DMS153 (cell line): ENCODE measurements at regions not wholly inside any gene's neighbourhood (a gene's known extent, or its start where the extent isn't known, plus 50 kb on each side); places are given as distances from the start of the nearest gene placed in this dataset.

Experiments
- DNase-seq: peaks from one replicate; lab custom pipeline; 2025; lab: John Stamatoyannopoulos, UW

DNA sequence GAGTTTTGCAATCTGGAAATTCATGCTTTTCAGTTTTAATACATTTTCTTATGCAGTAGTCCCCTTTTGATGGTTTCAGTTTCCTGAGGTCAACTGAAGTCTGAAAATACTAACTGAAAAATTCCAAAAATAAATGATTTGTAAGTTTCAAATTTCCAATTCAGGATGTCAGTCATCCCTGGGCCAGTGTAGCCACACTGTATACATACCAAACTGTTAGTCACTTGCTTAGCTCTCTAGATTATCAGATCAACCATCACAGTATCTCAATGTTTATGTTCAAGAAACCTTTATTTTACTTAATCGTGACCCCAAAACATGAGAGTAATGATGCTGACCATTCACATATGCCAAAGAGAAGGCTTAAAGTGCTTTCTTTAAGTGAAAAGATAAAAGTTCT, 715.5 kb downstream of the GBE1 start:
- no peak for DNase-seq

DNA sequence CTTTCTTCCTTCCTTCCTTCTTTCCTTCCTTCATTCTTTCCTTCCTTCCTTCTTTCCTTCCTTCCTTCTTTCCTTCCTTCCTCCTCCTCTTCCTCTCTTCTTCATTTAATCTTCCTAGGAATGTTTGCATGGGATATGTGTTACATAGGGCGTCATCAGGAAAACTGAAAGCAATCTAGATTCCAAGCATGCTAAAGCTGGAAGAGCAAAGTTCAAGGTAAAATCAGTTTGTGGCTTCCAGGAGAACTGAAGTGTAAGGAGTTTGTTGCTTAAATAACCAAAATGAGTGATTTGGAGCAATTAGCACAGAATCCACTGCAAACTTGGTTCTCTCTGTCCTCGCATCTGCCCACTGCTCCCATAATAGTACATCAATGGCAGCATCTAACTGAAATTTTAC, 716.2 kb downstream of the GBE1 start:
- no peak for DNase-seq

DNA sequence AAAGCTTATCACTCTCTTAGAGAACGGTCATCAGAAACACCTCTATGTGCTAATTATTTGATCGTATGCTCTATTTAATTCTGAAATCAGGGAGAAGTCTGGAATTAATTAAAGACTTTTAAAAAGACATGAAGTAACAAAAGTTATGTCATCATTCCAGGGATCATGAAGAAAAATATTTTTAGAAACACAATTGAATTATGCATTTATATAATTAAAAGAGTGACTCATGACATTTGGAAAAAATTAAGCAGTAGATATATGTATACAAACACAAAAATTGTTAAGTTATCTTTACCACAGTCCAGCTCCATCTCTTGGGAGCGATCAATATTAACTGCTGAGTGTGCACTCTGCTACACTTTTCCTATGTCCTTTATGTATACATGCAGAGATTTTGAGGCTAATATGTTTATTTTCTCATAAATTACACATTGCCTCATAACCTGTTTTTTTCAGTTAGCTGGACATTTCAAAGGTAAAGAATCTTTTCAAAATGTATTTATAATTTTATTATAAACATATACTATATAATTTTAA, 717.7 kb downstream of the GBE1 start:
- no peak for DNase-seq

DNA sequence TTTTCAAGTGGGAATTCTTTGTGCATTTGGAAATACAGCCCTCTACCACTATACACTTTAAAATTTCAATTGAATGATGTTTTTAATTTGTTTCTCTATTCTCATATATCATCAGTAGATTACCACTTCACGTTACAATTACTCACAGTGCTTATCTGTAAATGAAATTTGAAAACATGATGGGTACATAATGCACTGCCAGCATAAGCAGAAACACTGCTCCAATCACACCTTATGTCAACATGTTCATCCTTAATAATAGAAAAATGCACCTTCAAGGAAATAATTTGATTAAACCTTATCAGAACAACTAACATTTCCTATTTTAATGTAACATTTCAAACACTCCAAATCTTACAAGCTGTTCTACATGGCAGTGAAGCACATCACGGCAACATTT, 718.4 kb downstream of the GBE1 start:
- DNase-seq: no peak

DNA sequence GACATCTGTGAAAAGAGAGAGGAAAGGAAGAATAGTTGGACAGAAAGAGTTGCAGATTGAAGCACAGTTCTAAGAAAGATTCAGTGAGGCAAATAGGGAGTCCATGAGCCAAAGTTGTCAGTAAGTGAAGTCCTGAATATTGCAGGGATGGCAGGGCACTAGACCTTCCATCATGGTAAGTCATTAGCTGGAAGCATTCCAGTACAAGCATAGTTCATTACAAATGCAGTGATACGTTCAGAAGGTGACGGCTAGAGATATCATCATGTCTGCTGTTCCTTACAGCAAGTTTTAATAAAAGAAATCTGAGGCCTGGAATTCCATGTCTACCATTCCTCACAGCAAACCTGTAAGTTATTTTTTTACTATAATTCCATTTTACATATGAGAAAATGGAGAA, 720.1 kb downstream of the GBE1 start:
- no peak for DNase-seq

DNA sequence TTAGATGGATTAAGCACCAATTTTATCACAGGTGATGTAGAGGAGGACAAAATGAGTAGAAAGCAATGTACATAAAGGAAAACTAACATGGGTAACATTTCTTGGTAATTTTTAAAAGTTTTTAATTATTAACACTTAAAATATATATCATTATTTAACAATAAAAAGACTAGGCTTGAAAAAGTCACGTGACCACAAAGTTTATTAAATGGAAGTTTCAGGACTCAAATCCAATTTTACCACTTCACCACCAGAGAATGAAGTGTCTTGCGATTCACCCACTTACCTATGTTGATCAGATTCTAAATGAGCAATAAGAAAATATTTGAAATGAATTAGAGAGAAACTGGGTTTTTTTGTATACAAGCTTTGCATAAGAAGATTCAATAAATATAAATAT, 721.3 kb downstream of the GBE1 start:
- no peak for DNase-seq

DNA sequence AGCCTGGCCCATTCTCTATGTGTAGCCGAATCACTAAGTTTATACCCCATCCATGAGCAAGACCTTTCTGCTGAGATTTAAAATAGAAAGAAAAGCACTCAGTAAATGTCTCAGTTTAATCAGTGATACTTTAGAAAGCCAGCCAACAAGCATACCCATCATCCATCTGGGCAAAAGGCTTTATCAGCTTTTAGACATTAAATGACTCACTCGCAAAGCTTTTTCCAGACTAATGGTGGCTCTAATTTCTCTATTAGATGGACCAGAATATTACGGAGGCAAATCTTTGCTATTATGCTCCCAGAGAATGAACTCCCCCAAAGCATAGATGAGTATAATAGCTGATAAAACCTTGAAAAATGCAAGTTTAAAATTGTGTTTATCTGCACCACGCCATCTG, 727.8 kb downstream of the GBE1 start:
- DNase-seq: no peak

DNA sequence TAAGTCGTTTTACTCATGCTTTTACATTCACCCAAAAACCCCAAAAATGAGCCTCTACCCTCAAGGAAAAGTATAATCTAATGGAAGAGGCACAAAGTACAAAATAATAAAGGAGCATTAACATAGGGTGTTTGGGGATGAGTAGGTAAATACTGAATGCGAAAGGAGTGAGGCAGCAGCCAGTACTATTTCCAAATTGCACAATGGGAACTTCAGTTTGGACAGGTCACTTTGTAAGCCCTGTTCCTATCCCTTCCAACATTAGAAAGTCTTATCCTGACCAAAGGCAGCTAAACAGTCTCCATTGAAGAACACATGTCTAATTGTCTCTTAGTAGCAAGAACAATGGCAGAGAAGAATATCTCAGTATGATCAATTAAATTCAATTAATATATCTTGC, 728.3 kb downstream of the GBE1 start:
- no peak for DNase-seq

DNA sequence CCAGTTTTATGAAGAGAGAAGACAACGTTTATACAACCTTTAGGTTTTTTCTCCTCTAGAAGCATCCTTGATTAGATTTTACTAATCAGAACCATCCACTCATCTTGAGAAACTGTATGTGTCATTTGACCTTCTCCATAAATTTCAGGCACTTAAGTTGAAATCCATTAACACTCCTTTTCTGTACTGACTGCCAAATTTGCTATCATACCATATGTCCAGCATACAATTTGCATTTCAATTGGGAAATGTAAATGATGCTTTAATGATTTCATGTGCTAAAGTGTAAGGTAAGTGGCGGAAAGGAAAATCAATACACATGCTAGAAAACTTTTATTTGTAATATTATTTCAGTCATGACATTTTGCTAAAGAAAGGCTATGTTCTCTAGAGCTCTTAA, 731.6 kb downstream of the GBE1 start:
- no peak for DNase-seq

DNA sequence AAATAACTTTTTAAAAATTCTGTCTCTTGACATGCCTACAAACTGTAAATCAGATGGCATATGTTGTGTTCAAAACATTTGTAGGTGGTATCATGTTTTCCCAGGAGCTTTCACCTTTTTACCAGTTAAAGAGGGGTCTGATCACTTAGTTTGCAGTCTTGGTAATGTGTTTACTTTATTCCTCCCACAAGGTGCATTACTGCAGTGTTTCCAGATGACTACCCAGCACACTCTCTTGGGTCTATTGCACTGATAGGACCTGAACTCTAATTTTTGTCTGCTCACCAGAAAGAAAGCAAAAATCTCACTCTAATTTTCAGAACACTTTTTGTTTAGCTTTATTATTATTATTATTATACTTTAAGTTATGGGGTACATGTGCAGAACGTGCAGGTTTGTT, 734.1 kb downstream of the GBE1 start:
- no peak for DNase-seq

DNA sequence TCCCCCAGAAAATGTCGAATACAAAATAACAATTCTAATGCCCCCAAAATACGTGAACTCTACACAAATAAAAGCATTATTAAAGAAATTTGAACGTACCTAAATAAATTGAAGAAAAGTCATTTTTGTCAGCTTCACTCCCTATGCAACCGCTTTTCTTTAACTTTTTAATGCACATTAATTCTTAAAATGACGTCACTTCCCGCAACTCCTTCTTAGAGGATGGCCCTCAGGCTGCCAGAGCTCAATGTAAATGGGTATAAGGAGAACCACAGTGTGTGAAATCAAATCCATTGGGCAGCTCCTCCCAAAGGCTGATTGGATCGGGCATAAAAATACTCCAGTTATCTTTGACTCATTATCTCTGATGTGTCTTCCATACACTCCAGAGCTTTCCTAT, 736.9 kb downstream of the GBE1 start:
- DNase-seq: no peak

DNA sequence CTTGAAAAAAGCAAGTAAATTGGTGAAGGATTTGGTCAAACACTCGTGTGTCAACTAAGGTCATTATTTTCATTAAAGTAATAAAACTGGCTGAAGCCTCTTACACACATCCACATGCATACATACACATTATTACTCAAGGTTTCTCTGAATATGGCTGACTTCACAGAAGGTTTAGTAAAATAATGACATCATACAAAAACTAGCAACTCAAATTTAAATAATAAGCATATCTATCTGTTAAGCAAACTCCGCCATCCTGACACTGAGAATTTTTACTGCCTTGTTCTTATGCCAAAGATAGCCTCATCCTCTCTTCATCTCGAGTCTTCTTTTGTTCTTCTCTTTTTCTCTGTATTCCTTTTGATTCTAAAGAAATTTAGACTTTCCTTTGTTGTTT, 739.1 kb downstream of the GBE1 start:
- DNase-seq: no peak

DNA sequence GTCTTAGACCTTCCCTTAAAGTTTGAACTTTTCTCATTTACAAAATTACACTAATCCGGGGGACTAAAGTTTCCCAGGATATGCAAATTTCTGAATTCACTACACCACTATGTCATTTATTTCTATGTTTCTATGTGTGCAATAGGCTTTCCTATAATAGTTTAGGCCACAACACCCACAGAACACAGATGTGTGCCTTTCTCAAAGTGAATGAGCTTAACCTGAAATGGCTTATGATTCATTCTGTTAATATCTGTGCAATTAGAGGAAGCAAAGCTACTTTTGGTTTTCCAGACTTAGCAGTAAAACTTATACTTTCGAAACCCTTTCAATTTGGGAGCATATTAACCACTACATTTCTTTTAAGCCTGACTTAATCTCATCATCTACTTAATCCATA, 748.1 kb downstream of the GBE1 start:
- no peak for DNase-seq

DNA sequence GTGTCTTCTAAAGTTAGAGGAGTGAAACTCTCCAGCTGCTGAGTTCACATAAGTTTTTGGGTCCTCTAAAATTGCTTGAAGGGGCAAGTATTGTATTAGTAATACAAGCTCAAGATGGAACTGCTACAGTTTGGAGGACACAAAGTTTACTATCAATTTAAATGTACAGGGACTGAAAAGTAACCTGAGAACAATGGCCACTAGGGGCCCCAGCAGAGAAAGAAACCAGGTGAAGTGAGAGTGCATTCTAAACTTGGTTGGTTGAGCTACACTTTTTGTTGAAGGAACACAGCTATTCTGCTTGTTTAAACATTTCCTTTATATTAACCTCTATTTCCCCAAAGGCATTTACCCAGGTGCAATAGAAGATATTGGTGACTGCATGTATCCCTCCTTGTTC, 755.5 kb downstream of the GBE1 start:
- DNase-seq: no peak

DNA sequence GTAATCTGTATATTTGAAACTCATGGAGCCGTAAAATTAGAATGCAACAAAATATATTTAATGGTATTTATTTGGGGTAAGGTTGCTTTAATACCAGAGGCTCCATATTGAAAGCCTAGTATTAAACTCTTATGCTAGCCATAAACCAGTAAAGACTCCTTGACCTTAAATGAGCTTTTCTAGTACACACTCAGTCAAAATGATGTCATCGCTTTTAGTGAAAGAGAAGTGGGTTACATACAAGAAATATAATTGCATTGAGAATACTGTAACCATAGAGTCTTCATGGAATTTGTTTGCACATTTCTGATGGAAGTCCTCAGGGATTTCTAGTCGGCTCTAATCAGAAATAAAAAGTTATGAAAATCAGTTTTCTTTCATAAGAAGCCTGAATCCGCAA, 757.6 kb downstream of the GBE1 start:
- no peak for DNase-seq

DNA sequence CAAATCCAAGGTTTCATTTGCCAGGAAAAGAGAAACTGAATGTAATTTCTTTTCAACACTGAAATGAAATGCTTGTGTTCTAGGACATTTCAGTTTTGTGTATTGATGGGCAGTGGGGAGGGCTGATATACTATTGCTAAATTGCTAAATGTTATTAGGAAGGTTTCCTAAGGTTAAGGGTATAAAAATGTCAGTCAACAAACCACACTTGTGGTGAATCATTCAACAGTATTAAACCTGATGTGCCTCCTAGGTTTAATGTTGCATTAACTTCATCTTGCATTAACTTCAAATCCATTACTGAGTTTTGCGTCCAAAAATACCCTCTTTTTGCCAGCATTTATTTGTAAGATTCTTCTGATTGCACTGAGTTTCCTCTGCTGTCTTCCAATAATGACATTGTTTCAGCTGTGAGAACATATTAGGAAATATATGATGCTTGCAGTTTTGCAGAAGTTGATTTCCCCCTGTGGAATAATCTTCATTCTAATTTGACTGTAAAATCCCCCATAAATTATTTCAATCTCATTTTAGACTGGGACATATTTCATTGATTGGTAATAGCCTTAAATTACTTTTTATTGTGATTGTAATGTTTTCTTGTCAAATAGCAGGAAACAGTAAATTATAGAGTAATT, 758.3 kb downstream of the GBE1 start:
- no peak for DNase-seq

DNA sequence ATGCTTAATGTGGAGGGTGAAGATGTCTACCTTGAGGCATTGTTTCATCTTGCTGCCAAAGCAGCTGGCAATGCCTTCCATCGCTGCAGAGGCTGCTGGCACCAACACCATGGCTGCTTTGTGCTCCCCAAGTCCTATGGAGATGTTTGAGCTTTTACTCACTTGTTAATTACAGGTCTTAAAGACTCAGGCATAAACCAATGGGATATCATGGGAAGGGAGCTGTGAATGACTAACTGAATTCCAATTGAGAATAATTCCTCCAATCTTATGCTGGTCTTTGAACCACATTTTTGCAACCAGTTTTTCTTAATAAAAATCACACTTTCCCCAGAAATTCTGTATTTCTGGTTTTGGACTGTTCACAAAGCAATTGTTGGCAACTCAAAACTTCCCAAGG, 762.0 kb downstream of the GBE1 start:
- no peak for DNase-seq

DNA sequence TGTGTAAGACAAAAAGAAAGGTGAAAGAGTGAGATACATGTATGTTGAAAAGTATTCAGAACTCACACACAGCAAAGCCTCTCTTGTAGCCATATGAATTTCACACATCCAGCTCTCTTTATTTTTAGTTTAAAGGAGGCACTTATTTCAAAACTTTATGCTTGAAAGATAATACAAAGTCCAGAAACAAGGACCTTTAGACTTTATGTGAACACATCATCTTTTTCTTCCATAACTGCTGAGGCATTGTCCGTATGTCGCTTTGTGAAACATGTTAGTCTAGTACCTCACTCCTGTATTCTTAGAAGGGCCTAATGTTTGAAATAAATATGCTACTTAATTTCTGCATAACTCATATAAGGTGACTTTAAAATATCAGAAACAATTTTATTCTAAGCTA, 763.4 kb downstream of the GBE1 start:
- no peak for DNase-seq

DNA sequence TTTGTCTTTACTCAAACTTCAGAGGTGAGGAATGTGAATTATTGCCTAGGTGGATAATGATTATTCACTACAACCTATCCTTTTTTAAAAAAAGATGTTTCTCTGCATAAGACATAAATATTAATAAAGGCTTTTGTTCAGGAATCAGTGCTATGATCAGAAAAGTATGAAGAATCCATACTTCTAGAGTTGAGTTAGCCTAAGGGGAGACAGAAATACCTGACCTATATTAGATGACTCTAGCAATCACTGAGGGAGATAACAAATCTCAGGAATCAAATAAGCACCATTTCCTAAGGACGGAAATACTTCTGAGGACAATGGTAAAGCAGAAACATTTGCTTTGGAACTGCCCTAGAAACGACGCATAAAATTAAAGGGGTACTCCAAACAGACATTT, 763.8 kb downstream of the GBE1 start:
- no peak for DNase-seq

DNA sequence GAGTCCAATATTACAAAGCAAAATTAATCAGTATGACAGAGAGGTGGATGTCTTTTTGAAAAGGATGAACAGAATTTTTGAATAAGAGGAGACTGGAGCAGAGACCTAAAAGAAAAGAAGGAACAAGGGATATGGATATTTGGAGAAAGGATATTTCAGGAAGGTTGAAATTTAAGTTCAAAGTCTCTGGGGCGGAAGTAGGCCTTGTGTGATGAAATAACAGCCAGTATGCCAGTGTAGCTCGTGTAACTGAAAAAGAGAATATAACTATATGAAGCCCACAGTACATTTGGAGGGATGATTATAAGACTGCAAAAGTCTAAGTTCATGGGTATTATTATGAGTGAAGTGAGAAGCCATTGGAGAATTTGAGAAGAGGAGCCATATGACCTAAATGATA, 766.7 kb downstream of the GBE1 start:
- no peak for DNase-seq

DNA sequence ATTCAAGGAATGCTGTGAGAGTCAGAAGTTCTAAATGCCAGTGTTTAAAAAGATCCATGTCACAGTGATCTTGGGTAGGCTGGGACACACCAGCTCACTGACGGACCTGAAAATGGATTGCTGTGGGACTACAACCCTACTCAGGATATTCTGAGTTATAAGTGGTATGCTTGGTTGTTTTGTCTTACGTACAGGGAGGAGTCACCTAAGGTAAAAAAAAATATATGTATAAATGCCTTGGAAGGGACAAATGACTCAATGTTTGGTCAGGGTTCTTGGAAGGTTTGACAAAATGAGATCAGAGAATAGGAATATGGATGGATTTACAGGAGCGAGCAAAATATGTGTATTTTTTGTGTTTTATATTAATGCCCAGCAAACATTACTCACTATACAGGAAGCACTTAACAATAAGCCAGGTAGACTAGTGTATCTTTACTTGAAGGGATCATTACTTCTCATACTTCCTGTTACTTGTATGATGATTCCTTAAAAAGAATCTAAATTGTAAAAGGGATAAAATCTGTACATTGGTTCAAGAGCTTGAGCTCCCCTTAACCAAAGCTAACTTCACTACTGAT, 767.3 kb downstream of the GBE1 start:
- DNase-seq: no peak

DNA sequence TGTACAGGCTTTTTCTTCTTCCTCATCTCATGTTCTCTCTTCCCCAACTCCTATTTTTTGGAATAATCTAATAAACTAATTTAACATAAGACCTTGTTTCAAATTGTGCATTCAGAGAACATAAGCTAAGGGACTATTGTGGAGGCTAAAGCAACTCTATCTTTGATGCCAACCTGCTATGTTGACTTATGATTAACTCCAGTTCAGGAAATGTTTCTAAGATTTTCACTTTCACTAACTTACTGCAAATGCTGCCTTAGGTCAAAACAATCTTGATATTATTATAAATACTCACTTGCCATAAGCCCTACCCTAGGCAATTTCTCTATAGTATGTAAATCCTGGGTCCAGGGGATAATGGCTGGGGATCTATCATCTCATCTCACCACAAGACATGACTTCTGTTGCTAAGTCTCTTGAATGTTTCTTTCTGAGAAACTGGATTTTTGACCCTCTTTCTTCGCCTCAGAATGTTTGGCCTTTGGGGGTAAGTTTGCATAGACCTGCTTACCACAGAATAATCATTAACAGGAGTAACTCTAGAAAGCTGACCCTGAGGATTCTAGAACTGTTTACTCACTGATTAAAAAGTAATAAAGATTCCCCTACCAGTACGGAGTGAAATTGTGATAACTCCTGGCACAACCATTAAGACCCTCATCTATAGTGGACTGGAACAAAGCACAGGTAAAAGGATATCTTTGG, 768.1 kb downstream of the GBE1 start:
- no peak for DNase-seq

DNA sequence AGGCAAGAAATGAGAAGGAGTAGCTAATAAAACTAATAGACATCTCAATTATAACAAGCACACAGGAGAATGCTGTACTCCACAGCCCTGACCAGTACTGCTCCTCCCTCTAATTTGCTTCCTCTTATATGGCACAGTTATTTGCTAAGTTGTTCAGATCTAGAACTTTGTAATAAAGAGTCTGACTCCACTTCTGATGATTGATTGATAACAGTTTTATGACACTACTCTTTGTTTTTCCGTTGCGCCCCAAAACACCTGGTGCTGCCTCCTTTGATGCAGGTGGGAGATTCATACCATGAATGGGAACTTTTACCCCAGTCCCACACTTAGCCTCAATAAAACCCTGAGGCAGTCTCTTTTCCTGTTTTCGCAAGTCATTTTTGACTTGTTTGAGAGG, 777.7 kb downstream of the GBE1 start:
- DNase-seq: no peak
